WTC11 (cell line): ENCODE measurements at regions not wholly inside any gene's neighbourhood (a gene's known extent, or its start where the extent isn't known, plus 50 kb on each side); places are given as distances from the start of the nearest gene placed in this dataset.

Experiments
- ATAC-seq: fragments of 200-7000 bp; cut with Tn5 transposase; 2 replicates; pipeline ENCODE4 v1.10.0; 2021; ENCODE audit warnings: mild to moderate bottlenecking, moderate library complexity
- CTCF ChIA-PET: fragments of 300-600 bp; sonication (Branson Sonifier 250); formaldehyde crosslinking; loops from one replicate; lab custom pipeline; 2021; ENCODE audit warnings: antibody characterized with exemption; lab: Charles Lee
- POLR2A ChIA-PET: fragments of 350-600 bp; sonication (Branson Sonifier 250); formaldehyde crosslinking; loops from one replicate; lab custom pipeline; 2021; ENCODE audit warnings: antibody characterized with exemption; lab: Charles Lee
- DNase-seq: peaks from one replicate; pipeline ENCODE4 v3.0.0; 2021; ENCODE audit warnings: low spot score
- H3K27ac Mint-ChIP-seq: 2 replicates; pipeline ENCODE4 v1.8.0; 2021; ENCODE audit warnings: mixed read lengths
- H3K27me3 Mint-ChIP-seq: 2 replicates; pipeline ENCODE4 v1.8.0; 2021; ENCODE audit warnings: low read depth, mild to moderate bottlenecking, moderate library complexity, mixed read lengths
- H3K36me3 Mint-ChIP-seq: 2 replicates; pipeline ENCODE4 v1.8.0; 2021; ENCODE audit warnings: mixed read lengths
- H3K4me1 Mint-ChIP-seq: 2 replicates; pipeline ENCODE4 v1.8.0; 2022; ENCODE audit warnings: mixed read lengths
- H3K4me3 Mint-ChIP-seq: 2 replicates; pipeline ENCODE4 v1.8.0; 2021; ENCODE audit warnings: mild to moderate bottlenecking, moderate library complexity, mixed read lengths
- H3K9me3 Mint-ChIP-seq: 2 replicates; pipeline ENCODE4 v1.8.0; 2021; ENCODE audit warnings: mixed read lengths
- CREM ChIP-seq: sonication (generic); formaldehyde crosslinking; IDR thresholded peaks from 2 replicates; pipeline ENCODE4 v1.8.1; 2022; ENCODE audit warnings: mild to moderate bottlenecking, missing genetic modification reagents, moderate library complexity
- FOXJ3 ChIP-seq: sonication (generic); formaldehyde crosslinking; IDR thresholded peaks from 2 replicates; pipeline ENCODE4 v1.9.0; 2021; ENCODE audit warnings: missing genetic modification reagents, mild to moderate bottlenecking, borderline replicate concordance
- GABPB1 ChIP-seq: sonication (generic); formaldehyde crosslinking; IDR thresholded peaks from 2 replicates; pipeline ENCODE4 v1.8.1; 2023; ENCODE audit warnings: mild to moderate bottlenecking, missing genetic modification reagents
- GRHL2 ChIP-seq: fragments of 250-450 bp; sonication (Bioruptor Pico); IDR thresholded peaks from 2 replicates; pipeline ENCODE4 v1.8.0; 2022; ENCODE audit warnings: mild to moderate bottlenecking, moderate library complexity; ENCODE audit not compliant: insufficient replicate concordance, severe bottlenecking
- GTF2I ChIP-seq: fragments of 250-450 bp; sonication (Bioruptor Pico); conservative IDR thresholded peaks from 2 replicates; pipeline ENCODE4 v1.4.0; 2021; ENCODE audit warnings: mild to moderate bottlenecking
- HMGA2 ChIP-seq: fragments of 250-450 bp; sonication (Bioruptor Pico); IDR thresholded peaks from 2 replicates; pipeline ENCODE4 v1.4.0; 2021; ENCODE audit warnings: mild to moderate bottlenecking, moderate library complexity
- JUN ChIP-seq: sonication (generic); formaldehyde crosslinking; IDR thresholded peaks from 2 replicates; pipeline ENCODE4 v1.8.0; 2023; ENCODE audit warnings: mild to moderate bottlenecking, missing genetic modification reagents
- KAT7 ChIP-seq: sonication (generic); formaldehyde crosslinking; IDR thresholded peaks from 2 replicates; pipeline ENCODE4 v1.8.1; 2023; ENCODE audit warnings: missing genetic modification reagents, mild to moderate bottlenecking, borderline replicate concordance
- MXD4 ChIP-seq: fragments of 250-450 bp; sonication (Bioruptor Pico); IDR thresholded peaks from 2 replicates; pipeline ENCODE4 v1.8.0; 2021; ENCODE audit warnings: mild to moderate bottlenecking, moderate library complexity, borderline replicate concordance
- MYBL2 ChIP-seq: sonication (generic); formaldehyde crosslinking; IDR thresholded peaks from 2 replicates; pipeline ENCODE4 v1.8.1; 2023; ENCODE audit warnings: mild to moderate bottlenecking, moderate library complexity, missing genetic modification reagents
- OVOL2 ChIP-seq: fragments of 250-450 bp; sonication (Bioruptor Pico); IDR thresholded peaks from 2 replicates; pipeline ENCODE4 v1.9.0; 2021; ENCODE audit warnings: mild to moderate bottlenecking, borderline replicate concordance
- ZBTB21 ChIP-seq: sonication (generic); formaldehyde crosslinking; IDR thresholded peaks from 2 replicates; pipeline ENCODE4 v1.8.1; 2023; ENCODE audit warnings: mild to moderate bottlenecking, missing genetic modification reagents, borderline replicate concordance
- ZNF263 ChIP-seq: sonication (generic); formaldehyde crosslinking; IDR thresholded peaks from 2 replicates; pipeline ENCODE4 v1.8.1; 2022; ENCODE audit warnings: low read depth, mild to moderate bottlenecking, moderate library complexity, missing genetic modification reagents
- ZNF671 ChIP-seq: fragments of 250-450 bp; sonication (Bioruptor Pico); IDR thresholded peaks from 2 replicates; pipeline ENCODE4 v1.8.0; 2021; ENCODE audit warnings: mild to moderate bottlenecking
- TF ChIP-seq, protein P1 (sequence below): sonication (generic); formaldehyde crosslinking; IDR thresholded peaks from 2 replicates; pipeline ENCODE4 v1.8.1; 2022; ENCODE audit warnings: low read depth, missing genetic modification reagents, borderline replicate concordance
- TF ChIP-seq, protein P2 (sequence below): sonication (generic); formaldehyde crosslinking; conservative IDR thresholded peaks from 2 replicates; pipeline ENCODE4 v1.8.1; 2022; ENCODE audit warnings: mild to moderate bottlenecking, missing genetic modification reagents
- TF ChIP-seq, protein P3 (sequence below): fragments of 250-450 bp; sonication (Bioruptor Pico); IDR thresholded peaks from 2 replicates; pipeline ENCODE4 v1.9.0; 2021; ENCODE audit warnings: moderate library complexity, mild to moderate bottlenecking, inconsistent platforms, borderline replicate concordance
- TF ChIP-seq, protein P4 (sequence below): sonication (generic); formaldehyde crosslinking; IDR thresholded peaks from 2 replicates; pipeline ENCODE4 v1.8.1; 2023; ENCODE audit warnings: mild to moderate bottlenecking, missing genetic modification reagents
- TF ChIP-seq, protein P5 (sequence below): sonication (generic); formaldehyde crosslinking; IDR thresholded peaks from 2 replicates; pipeline ENCODE4 v1.8.0; 2022; ENCODE audit warnings: mild to moderate bottlenecking, missing genetic modification reagents
- TF ChIP-seq, protein P6 (sequence below): sonication (generic); formaldehyde crosslinking; IDR thresholded peaks from 2 replicates; pipeline ENCODE4 v1.8.0; 2022; ENCODE audit warnings: mild to moderate bottlenecking, missing genetic modification reagents
- TF ChIP-seq, protein P7 (sequence below): fragments of 200-600 bp; IDR thresholded peaks from 2 replicates; pipeline ENCODE4 v1.8.0; 2022; ENCODE audit warnings: antibody characterized with exemption
- TF ChIP-seq, protein P8 (sequence below): sonication (generic); formaldehyde crosslinking; IDR thresholded peaks from 2 replicates; pipeline ENCODE4 v1.8.1; 2022; ENCODE audit warnings: low read depth, mild to moderate bottlenecking, moderate library complexity, missing genetic modification reagents, borderline replicate concordance
- TF ChIP-seq, protein P9 (sequence below): sonication (generic); formaldehyde crosslinking; conservative IDR thresholded peaks from 2 replicates; pipeline ENCODE4 v1.8.1; 2023; ENCODE audit warnings: mild to moderate bottlenecking, low read depth, missing genetic modification reagents, moderate library complexity

DNA sequence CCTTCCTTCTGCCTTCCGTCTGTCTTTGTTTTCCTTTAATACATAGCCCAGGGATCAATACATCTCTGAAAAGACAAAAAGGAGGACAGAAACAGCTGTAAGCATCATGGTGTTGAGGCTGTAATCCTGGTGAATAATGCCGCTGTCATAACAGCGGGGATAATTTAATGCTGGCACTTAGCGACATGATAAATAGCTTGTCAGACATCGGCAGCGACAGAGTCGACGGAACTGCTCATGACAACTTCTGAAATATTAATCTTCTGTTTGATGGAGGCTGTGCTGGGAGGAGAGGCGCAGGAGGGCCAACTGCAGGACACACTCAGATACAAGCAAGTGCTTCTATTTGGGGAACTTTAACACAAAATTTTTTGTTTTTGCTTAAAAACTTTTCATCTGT lies 602.2 kb downstream of the GALR1 start:
- TF ChIP-seq KAT7 (no peak), GABPB1 (CRISPR knock-in tag) (no peak), ZNF671 (CRISPR knock-in tag) (no peak), OVOL2 (CRISPR knock-in tag) (no peak), ZBTB21 (CRISPR knock-in tag) (no peak), ZNF263 (no peak)
- TF ChIP-seq, protein P1, sequence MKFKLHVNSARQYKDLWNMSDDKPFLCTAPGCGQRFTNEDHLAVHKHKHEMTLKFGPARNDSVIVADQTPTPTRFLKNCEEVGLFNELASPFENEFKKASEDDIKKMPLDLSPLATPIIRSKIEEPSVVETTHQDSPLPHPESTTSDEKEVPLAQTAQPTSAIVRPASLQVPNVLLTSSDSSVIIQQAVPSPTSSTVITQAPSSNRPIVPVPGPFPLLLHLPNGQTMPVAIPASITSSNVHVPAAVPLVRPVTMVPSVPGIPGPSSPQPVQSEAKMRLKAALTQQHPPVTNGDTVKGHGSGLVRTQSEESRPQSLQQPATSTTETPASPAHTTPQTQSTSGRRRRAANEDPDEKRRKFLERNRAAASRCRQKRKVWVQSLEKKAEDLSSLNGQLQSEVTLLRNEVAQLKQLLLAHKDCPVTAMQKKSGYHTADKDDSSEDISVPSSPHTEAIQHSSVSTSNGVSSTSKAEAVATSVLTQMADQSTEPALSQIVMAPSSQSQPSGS (CRISPR knock-in tag), result no peak
- TF ChIP-seq, protein P2, sequence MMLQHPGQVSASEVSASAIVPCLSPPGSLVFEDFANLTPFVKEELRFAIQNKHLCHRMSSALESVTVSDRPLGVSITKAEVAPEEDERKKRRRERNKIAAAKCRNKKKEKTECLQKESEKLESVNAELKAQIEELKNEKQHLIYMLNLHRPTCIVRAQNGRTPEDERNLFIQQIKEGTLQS (CRISPR knock-in tag), result no peak
- TF ChIP-seq, protein P3, sequence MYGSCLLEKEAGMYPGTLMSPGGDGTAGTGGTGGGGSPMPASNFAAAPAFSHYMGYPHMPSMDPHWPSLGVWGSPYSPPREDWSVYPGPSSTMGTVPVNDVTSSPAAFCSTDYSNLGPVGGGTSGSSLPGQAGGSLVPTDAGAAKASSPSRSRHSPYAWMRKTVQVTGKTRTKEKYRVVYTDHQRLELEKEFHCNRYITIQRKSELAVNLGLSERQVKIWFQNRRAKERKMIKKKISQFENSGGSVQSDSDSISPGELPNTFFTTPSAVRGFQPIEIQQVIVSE (CRISPR knock-in tag), result no peak
- TF ChIP-seq, protein P4, sequence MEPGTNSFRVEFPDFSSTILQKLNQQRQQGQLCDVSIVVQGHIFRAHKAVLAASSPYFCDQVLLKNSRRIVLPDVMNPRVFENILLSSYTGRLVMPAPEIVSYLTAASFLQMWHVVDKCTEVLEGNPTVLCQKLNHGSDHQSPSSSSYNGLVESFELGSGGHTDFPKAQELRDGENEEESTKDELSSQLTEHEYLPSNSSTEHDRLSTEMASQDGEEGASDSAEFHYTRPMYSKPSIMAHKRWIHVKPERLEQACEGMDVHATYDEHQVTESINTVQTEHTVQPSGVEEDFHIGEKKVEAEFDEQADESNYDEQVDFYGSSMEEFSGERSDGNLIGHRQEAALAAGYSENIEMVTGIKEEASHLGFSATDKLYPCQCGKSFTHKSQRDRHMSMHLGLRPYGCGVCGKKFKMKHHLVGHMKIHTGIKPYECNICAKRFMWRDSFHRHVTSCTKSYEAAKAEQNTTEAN (CRISPR knock-in tag), result no peak
- TF ChIP-seq, protein P5, sequence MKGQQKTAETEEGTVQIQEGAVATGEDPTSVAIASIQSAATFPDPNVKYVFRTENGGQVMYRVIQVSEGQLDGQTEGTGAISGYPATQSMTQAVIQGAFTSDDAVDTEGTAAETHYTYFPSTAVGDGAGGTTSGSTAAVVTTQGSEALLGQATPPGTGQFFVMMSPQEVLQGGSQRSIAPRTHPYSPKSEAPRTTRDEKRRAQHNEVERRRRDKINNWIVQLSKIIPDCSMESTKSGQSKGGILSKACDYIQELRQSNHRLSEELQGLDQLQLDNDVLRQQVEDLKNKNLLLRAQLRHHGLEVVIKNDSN (CRISPR knock-in tag), result no peak
- Mint-ChIP-seq H3K9me3 (peaks cover 47% of the 10 kb centered on the region), H3K36me3 (peaks cover 19% of the 10 kb centered on the region), H3K4me3 (no peak overlapping the region), H3K27ac (no peak overlapping the region), H3K4me1 (peaks cover 4% of the 10 kb centered on the region), H3K27me3 (no peaks in the 10 kb centered on the region)
- ATAC-seq (no peak), DNase-seq (no peak)
- POLR2A ChIA-PET, result no interaction called here
- CTCF ChIA-PET, result no interaction called here

DNA sequence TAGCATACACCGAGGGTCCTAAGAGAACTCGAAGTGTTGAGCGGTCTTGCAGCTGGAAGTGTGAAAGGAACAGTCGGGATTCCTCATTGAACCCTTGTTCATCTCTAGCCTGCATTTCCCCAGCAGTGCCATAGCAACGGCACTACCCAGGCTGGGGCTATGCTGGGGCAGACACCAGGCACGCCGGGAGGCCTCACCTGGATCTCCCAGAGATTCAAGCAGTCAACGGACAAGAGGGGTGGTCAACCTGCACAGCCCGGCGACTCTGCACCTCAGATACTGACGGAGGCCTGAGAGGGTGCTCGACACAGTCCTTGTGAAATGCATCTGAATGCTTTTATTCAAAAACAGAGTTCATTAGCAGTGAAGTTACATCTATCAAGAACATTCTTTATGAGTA lies 604.2 kb downstream of the GALR1 start:
- no peak for TF ChIP-seq FOXJ3 (CRISPR knock-in tag)
- no peak for TF ChIP-seq MXD4 (CRISPR knock-in tag)
- TF ChIP-seq, protein P6, sequence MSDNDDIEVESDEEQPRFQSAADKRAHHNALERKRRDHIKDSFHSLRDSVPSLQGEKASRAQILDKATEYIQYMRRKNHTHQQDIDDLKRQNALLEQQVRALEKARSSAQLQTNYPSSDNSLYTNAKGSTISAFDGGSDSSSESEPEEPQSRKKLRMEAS (CRISPR knock-in tag), result no peak
- TF ChIP-seq, protein P1 (CRISPR knock-in tag), result no peak
- TF ChIP-seq GRHL2 (CRISPR knock-in tag), result no peak
- TF ChIP-seq, protein P7, sequence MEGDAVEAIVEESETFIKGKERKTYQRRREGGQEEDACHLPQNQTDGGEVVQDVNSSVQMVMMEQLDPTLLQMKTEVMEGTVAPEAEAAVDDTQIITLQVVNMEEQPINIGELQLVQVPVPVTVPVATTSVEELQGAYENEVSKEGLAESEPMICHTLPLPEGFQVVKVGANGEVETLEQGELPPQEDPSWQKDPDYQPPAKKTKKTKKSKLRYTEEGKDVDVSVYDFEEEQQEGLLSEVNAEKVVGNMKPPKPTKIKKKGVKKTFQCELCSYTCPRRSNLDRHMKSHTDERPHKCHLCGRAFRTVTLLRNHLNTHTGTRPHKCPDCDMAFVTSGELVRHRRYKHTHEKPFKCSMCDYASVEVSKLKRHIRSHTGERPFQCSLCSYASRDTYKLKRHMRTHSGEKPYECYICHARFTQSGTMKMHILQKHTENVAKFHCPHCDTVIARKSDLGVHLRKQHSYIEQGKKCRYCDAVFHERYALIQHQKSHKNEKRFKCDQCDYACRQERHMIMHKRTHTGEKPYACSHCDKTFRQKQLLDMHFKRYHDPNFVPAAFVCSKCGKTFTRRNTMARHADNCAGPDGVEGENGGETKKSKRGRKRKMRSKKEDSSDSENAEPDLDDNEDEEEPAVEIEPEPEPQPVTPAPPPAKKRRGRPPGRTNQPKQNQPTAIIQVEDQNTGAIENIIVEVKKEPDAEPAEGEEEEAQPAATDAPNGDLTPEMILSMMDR, result no peak
- no peak for TF ChIP-seq CREM (CRISPR knock-in tag)
- no peak for TF ChIP-seq GTF2I (CRISPR knock-in tag)
- TF ChIP-seq, protein P8, sequence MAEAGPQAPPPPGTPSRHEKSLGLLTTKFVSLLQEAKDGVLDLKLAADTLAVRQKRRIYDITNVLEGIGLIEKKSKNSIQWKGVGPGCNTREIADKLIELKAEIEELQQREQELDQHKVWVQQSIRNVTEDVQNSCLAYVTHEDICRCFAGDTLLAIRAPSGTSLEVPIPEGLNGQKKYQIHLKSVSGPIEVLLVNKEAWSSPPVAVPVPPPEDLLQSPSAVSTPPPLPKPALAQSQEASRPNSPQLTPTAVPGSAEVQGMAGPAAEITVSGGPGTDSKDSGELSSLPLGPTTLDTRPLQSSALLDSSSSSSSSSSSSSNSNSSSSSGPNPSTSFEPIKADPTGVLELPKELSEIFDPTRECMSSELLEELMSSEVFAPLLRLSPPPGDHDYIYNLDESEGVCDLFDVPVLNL (CRISPR knock-in tag), result no peak
- TF ChIP-seq JUN, result no peak
- no peak for TF ChIP-seq GABPB1 (CRISPR knock-in tag)
- TF ChIP-seq HMGA2, result no peak
- no peak for TF ChIP-seq MYBL2
- TF ChIP-seq, protein P9, sequence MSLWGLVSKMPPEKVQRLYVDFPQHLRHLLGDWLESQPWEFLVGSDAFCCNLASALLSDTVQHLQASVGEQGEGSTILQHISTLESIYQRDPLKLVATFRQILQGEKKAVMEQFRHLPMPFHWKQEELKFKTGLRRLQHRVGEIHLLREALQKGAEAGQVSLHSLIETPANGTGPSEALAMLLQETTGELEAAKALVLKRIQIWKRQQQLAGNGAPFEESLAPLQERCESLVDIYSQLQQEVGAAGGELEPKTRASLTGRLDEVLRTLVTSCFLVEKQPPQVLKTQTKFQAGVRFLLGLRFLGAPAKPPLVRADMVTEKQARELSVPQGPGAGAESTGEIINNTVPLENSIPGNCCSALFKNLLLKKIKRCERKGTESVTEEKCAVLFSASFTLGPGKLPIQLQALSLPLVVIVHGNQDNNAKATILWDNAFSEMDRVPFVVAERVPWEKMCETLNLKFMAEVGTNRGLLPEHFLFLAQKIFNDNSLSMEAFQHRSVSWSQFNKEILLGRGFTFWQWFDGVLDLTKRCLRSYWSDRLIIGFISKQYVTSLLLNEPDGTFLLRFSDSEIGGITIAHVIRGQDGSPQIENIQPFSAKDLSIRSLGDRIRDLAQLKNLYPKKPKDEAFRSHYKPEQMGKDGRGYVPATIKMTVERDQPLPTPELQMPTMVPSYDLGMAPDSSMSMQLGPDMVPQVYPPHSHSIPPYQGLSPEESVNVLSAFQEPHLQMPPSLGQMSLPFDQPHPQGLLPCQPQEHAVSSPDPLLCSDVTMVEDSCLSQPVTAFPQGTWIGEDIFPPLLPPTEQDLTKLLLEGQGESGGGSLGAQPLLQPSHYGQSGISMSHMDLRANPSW (CRISPR knock-in tag), result no peak
- ChIA-PET CTCF (no interaction called here), POLR2A (no interaction called here)
- Mint-ChIP-seq H3K27me3 (peaks cover 3% of the 10 kb centered on the region; the same call in 1 of the 2 replicates), H3K36me3 (peaks cover 11% of the 10 kb centered on the region; the same call in 1 of the 2 replicates), H3K4me1 (peaks cover 4% of the 10 kb centered on the region), H3K27ac (no peak overlapping the region), H3K4me3 (no peak overlapping the region), H3K9me3 (peaks cover 49% of the 10 kb centered on the region)
- ATAC-seq (no peak), DNase-seq (no peak)
